ELR (cell line): ENCODE measurements at regions not wholly inside any gene's neighbourhood (a gene's known extent, or its start where the extent isn't known, plus 50 kb on each side); places are given as distances from the start of the nearest gene placed in this dataset.

Experiments
- DNase-seq: peaks from one replicate; pipeline ENCODE4 v3.0.0-alpha.2; 2015; ENCODE audit warnings: low read depth

DNA sequence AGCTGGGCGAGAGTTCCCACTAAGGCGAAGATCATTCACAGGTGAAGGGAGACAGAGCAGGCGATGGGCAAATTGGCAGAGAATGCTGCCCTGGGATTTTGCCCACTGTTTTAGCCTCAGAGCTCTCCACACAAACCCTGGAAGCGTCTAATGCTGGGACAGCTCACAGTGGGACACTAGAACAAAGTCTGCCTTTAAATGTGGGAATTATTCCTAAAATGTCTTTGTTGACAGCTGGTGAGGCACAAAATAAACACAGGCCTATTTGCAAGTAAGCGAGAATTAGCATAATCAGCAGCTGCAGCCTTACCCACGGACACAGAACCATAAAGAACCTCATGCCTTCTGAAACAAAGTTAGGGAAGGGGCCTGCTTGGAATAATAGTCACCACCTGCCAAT, 824.5 kb downstream of the AACS start:
- no peak for DNase-seq

GRCh38 chr12:125890366-125890905, 825.2 kb downstream of the AACS start:
- no peak for DNase-seq

DNA sequence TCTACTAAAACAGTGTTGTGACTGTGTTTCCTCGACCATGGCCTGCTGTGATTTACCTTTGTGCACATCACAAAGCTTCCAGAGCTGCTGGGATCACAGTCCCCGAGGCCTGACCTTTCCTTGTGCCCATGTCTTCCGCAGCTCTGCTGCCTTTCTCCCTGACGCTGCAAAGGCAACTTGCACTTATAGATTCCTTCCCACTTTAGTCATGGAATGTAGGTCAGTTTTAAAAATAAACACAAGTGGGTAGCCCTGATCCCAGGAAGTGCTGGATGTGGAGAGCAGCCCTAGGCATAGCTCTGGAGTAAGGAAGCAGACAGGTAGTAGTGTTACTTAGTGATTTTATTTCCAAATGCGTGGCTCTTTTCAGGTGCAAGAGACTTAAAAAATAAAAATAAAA, 825.7 kb downstream of the AACS start:
- DNase-seq = no peak

GRCh38 chr12:125892276-125892675, 827.0 kb downstream of the AACS start:
- DNase-seq = no peak

DNA sequence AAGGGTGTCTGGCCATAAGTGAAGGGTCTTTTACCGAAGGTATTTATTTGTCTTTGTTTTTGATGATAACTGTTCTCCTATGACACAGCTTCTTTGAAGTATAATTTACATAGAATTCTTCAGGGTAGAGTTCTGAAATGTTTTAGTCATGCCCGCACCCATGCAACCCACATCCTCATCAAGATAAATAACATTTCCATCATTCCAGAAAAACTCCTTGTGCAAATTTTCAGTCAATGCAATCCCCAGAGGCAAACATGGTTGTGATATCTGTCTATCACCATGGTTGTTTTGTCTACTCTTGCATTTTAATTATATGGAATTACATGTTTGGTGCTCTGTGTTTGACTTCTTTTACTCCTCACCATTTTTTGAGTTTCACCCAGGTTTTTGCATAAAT, 837.8 kb downstream of the AACS start:
- DNase-seq = no peak

GRCh38 chr12:125907351-125907750, 842.1 kb downstream of the AACS start:
- no peak for DNase-seq

DNA sequence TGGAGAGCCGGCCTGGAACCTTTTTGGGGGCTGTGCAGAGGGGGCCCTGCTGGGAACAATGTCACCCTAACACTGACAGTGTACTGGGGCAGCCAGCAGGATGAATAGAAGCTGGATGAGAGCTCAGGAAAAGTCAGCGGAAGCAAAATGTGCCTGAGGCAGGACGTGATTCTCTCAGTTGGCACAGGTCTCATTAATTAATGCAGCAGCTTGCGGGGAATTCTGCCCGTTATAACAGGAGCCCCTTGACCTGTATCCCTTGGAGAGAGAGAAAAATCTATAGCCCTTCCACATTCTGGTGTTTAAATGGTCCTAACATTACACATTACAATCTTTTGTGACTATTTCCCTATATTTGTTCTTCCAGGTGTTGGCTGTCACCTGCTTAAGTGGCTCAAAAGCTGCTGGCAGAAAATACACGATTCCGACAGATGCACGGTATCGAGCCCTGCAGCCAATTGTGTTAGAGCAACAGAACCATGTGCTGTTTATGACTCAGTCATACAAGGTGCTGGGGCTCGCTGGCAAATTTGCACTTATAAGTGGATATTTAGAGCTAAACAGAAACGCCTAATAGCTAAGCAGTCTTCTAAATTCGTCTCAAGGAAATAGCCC, 854.7 kb downstream of the AACS start:
- no peak for DNase-seq

GRCh38 chr12:125922330-125922729, 857.1 kb downstream of the AACS start:
- no peak for DNase-seq

DNA sequence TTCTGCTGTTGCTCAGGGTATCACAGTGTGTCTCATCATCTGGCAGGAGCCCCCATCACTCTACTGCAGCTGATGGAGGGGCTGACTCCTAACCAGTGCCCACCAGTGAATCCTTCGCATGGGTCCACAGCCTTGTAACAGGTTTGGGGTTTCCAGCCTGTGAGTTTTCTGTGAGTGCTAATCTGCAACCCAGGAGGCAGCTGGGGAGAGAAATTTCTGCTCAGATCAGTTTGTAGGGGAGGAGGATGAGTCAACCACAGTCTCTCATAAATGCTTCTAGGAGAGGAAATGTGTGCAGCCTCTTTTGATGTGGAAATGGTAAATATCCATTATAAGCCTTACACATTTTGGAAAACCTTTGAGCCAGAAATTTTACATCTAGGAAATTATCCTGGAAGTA, 871.3 kb downstream of the AACS start:
- DNase-seq = no peak

- no peak for DNase-seq
Measured at GRCh38 chr12:125944446-125944845, 879.2 kb downstream of the AACS start.

- no peak for DNase-seq
Measured at GRCh38 chr12:125949471-125949870, 884.2 kb downstream of the AACS start.

DNA sequence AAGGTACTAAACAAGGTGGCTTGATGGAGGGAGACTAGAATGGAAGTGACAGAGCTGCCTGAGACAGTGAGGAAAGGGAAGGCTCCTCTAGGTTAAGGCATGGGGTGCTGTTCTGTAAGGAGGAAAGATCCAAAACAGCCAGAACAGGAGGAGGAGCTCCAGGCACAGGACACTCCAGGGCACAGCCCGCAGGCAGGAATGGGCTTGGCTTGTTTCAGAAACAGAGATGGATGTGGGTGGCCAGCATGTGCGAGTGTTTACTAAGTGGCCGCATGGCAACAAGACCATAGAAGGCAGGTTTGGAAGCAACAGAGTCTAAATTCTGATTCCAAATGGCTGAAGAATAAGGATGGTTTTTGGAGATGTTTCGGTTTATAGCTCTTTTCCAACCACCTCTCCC, 889.1 kb downstream of the AACS start:
- no peak for DNase-seq

- DNase-seq = no peak
Measured at GRCh38 chr12:125956186-125956585, 891.0 kb downstream of the AACS start.

DNA sequence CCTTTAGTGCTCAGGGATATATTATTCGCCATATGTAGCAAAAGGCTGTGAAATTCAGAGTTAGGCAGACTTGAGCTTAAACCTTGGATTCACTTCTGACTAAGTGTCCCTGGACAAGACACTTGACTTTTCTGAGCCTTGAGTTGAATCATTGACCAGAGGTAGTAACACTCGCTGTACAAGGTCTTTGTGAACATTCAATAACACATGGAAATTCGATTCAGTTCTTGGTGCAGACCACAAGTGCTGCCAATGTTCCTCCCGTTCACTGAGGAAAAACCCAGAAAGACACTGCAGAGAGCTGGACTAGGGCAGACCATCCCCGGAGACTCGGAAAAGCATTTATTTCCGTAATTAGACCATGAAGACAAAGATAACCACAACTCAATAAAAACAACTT, 901.4 kb downstream of the AACS start:
- DNase-seq = no peak

DNA sequence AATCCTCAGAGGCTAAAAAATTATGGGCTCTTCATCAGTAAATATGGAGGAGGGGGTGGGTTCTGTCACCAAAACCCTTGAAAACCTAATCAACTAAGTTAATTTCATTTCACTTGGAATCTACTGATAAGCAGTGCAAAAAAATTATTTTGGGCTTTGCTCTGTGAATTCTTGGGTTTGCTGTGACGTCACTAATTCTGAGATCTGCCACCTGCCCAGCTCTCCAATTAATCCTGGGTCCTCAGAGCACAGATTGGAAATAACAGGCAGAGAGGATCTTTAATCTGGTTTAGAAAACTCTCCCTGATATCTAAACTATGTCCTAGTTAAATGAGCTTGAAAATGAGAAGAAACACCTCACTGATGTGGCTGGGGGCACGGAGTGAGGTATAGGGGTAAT, 903.2 kb downstream of the AACS start:
- no peak for DNase-seq

- DNase-seq = no peak
Measured at GRCh38 chr12:125971981-125972380, 906.7 kb downstream of the AACS start.

DNA sequence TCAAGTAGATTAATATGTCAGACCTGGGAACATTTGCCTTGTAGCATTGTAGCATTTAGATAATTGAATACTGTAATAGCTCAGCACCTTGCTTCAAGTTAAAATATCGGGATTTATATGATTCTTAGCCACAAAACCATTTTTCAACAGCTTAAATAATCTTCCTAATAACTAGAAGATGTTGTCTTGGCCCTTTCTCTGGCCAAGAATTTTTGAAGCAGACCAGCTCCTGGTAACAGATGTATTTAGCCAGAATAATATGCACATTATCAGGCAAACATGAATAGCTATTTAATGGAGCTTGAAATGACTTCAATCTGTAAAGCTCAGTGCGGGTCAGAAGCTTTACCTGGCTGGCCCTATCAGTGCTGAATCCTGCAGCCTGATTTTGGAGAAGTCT, 913.1 kb downstream of the AACS start:
- DNase-seq = no peak

GRCh38 chr12:125981610-125982253, 916.5 kb downstream of the AACS start:
- no peak for DNase-seq

DNA sequence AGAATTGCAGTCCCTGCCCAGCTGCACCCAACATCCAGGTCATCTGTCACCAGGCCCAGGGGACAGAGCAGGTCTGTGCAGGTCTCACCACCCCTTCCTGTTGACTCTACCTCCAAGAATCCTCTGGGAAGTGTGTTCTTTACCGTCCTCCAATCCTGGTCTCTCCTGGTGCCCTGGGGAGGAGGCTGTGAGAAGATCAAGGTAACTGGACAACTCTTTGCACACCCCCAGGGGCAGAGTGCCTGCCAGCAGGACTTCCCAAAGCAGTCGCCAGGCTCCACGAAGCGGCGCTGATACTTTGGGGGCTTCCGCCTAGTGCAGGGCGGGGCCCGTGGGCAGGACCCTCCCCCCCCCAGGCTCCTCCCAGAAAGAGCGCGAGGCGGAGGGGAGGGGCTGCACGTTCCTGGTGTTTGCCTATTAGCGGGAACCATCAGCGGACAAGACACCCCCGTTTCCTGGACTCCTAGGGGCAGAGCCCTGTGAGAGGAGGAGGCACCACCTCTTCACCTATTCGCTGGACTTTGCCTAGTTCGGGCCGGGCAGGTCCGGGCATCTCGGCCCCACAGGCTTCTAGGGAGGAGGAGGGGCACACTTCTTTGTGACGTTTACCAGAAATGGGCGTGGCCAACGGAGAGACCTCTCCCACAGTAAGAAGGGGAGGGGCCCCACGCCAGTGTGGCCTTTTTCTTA, 918.0 kb downstream of the AACS start:
- no peak for DNase-seq

DNA sequence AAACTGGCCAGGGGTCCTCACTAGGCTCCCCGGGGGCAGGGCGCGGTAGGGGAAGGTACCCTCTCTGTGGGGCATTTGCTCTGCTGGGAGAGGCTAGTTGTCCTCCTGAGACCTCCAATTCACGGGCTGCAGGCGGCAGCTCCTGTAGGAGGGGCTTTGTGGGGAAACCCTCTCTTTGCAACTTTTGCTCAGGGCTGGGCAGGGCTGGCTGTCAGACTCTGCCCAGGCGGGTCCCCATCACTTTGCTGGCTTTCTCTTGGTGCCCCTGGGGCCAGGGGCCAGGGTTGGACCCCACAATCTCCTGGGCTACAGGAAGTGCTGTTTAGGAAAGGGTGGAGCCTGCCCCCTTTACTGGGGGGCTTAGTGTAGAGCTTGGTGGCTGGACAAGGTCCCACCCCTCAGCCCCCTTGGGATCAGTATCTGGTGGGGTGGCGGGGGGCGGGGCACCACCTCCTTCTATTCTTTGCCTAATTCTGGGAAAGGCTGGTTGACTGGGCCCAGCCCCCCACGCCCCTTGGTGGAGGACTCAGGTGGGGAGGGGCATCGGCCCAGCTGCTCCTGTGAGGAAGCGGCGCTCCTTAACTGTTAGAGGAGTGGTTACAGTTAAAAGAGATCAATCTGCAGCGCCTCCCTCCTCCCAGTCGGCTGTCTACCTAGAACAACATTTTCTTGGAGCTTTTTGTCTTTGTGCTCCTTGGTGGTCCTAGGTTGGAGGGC, 918.7 kb downstream of the AACS start:
- DNase-seq = no peak

DNA sequence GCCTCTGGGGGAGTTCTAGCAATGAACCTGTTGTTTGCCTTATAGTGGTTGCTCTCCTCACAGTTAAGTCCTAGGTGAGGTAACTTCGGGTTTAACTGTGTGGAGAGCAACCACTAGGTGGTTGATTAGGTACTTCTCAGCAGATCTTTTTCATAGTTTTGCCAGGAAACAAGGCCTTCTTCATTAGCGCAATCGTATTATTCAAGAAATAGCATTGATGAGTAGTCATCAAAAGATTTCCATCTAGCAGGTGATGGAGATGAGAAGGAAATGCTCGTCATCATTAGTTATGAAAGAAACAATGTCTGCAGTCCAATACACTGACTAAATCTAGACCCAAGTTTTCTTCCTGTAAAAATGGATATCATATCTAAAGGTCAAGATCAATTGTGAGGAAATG, 923.3 kb downstream of the AACS start:
- DNase-seq = no peak

DNA sequence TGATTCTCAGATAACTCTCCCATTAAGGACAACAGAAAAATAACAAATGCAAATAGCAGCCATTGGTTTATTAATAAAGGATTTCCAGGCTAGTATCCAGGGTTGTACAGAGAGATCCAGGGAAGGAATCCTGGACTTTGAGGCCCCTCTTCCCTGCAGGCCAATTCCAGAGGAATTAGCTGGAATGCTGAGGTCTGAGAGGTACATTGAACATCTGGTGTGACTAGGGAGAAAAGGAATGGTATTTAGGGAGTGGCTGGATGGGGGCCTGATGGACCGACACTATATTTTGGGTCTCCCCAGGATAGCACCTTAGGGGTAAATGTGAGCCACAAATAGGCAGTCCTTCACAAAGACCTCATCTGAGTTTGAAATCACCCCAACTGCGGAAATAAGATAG, 924.5 kb downstream of the AACS start:
- no peak for DNase-seq

DNA sequence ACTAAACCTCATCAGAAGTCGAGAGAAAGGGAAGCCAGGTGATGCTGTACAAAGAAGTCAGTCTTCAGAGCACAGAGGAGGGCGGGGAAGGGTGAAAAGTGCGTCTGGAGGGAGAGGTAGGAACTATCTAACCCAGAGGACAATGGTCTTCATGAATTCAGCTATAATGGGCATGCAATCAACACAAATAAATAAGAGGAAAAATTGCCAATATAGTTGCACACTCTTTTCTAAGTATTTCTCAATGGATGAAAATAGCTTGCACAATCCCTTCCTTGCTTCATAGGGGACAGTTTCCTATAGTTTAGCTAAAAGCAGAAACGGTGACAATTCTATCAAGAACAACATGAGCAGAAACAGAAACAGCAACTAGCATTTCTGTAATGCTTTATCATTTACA, 931.2 kb downstream of the AACS start:
- no peak for DNase-seq
